ENCODE measurements at regions not wholly inside any gene's neighbourhood (a gene's known extent, or its start where the extent isn't known, plus 50 kb on each side); places are given as distances from the start of the nearest gene placed in this dataset.
"Not testable (repeated sequence)": the region's sequence is repeated elsewhere in the genome, so short reads cannot be mapped to it uniquely, and the experiment has no call there.

DNA sequence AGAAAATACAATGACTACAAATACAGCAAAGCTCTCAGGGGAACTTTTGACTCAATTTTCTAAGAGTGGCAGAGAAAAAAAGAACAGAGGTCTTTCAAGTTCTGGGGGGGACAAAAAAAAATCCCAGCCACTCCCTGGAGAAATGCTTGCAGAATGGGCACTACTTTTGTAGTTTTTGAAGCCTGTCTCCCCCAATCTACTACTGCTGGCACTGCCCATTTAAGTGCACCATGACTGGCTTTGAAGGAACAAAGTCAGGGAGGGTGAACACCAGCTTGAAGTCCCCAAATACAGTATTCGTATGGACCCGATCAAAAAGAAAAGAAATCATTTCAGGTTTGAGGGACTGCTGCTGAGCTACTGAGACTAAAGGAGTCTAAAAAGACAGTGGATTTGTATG, 1824.4 kb downstream of the ARAP2 start:
- TF ChIP-seq, protein P1, sequence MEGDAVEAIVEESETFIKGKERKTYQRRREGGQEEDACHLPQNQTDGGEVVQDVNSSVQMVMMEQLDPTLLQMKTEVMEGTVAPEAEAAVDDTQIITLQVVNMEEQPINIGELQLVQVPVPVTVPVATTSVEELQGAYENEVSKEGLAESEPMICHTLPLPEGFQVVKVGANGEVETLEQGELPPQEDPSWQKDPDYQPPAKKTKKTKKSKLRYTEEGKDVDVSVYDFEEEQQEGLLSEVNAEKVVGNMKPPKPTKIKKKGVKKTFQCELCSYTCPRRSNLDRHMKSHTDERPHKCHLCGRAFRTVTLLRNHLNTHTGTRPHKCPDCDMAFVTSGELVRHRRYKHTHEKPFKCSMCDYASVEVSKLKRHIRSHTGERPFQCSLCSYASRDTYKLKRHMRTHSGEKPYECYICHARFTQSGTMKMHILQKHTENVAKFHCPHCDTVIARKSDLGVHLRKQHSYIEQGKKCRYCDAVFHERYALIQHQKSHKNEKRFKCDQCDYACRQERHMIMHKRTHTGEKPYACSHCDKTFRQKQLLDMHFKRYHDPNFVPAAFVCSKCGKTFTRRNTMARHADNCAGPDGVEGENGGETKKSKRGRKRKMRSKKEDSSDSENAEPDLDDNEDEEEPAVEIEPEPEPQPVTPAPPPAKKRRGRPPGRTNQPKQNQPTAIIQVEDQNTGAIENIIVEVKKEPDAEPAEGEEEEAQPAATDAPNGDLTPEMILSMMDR (conservative IDR thresholded peaks at IDR 0.05; ENCODE audit: low read depth, low read length): no peak
- no peak overlapping the region for H3K4me3 ChIP-seq (ENCODE audit: low read depth, low read length)
- DNase-seq (ENCODE audit: low read depth): no peak

DNA sequence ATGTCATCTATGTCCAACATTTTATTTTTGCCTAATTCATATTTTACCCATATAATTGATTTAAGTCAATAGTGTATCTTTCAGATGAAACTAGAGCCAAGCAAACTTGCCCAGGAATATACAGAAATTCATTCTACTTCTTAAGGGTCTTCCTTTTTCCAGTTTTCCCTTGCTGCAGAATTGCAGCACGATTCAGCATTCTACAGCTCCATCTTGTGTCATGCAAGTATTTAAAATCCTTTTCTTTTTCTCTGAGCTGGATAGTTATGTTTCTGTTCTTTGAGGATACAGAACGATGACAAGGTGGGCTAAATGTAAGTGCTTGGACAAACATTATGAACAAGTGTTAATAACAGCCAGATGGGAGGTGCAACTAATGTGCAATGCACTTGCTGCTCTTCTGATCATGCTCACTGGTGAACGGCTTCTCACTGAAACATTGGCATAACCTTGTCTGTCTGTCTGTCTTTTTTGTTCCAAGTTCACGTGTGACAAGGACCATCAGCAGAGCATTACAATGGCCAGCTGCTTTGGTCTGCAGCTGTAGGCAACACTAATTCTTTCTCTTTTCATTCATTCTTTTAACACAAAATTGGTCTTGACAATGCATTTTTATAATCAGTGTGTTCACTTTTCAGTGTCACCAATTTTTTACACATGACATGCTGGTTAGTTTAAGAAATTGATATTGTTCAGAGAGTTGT, 1821.7 kb downstream of the ARAP2 start:
- H3K4me3 ChIP-seq (ENCODE audit: low read depth, low read length): no peak overlapping the region
- DNase-seq (ENCODE audit: low read depth): no peak
- TF ChIP-seq, protein P1 (conservative IDR thresholded peaks at IDR 0.05; ENCODE audit: low read depth, low read length): peak; percentile 20

DNA sequence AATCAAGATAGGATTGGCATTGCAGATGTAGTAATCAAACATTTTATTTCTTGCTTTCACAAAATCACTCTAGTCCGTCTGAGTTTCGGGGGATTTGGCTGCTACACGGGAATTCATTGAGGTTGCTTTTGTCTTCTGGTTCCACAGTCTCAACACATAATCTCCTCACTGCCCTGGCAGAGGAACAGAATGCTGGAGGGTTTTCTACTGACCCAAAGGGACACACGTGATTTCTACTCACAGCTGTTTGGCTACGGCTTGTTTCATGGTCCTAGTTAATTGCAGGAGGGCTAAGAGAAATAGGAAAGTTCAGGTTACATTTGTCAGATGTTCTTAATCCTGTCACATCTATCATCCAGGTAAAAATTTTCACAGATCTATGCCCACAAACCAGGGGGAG, 1811.6 kb downstream of the ARAP2 start:
- DNase-seq (ENCODE audit: low read depth): no peak
- TF ChIP-seq, protein P1 (conservative IDR thresholded peaks at IDR 0.05; ENCODE audit: low read depth, low read length): no peak
- no peak overlapping the region for H3K4me3 ChIP-seq (ENCODE audit: low read depth, low read length)

DNA sequence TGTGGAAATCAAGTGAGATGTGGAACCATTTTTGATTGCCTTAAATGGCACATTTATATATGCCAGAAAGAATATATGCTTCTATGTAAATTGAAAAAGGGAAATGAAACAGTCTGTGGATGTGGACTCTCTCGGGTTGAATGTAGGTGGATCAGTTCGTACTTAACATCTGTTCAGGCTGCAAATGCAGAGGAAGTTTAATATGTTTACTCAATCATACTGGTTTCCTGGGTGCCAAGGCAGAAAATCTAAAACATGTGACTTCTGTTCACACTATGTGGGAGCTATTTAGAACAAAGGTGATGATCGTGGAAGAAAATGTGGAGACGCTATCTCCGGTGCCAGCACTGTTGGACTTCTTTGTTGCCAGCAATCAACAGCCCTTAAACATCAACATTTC, 1809.9 kb downstream of the ARAP2 start:
- DNase-seq (ENCODE audit: low read depth); H3K4me3 ChIP-seq (ENCODE audit: low read depth, low read length): not testable (repeated sequence)

DNA sequence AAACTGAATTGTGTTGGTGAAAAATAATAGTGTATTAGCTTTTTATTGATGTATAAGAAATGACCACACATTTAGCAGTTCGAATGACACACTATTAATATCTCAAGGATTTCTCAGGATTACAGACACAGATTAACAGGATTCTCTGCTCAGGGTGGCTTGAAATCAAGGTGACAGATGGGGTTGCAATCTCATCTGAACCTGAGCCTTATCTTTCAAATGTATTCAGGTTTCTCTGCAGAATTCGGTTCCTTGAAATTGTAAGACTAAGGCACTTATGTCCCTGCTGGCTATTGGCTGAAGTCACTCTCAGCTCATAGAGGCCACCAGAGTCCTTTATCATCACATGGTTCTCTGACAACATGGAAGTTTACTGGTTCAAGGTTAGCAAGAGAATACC, 1780.1 kb downstream of the ARAP2 start:
- TF ChIP-seq, protein P1 (conservative IDR thresholded peaks at IDR 0.05; ENCODE audit: low read depth, low read length): no peak
- no peak overlapping the region for H3K4me3 ChIP-seq (ENCODE audit: low read depth, low read length)

DNA sequence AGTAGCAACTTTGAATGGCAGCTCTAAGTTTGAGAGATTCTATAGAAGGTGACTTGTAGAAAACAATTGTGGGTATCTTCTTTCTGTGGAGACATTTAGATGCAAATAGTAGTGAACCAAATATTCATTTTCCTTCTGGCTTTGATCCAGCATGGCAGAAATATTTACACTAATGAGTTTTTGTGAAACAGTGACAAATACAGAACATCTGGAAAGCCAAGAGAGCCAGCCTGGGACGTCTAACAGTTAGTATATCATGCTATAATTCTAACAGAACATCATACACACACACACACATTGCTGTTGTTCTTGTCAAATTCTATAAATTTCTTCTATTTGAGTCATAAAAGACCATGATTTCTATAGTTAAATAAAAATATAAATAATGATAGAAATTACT, 1777.9 kb downstream of the ARAP2 start:
- DNase-seq (ENCODE audit: low read depth): no peak
- TF ChIP-seq, protein P1 (conservative IDR thresholded peaks at IDR 0.05; ENCODE audit: low read depth, low read length): no peak

More for the DNA sequence above, 1780.1 kb downstream of the ARAP2 start:
- DNase-seq (ENCODE audit: low read depth): no peak

DNA sequence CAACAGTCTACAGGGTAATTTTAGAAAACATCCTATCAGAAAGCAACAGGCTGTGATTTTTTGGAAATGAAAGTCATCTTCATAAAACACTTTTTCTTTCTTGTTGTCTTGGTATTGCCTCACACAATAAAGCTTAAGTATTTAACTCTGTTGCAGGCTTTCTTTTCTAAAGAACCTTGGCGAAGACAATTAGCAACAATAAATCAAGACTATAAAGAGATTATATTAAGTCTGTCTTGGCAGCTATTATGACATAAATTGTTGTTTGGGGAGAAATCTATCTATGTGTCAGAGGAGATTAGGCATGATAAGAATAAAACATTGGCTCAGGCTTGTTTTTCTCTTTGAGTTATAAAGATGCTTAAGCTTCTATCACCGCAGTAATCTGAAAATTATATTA, 1774.8 kb downstream of the ARAP2 start:
- TF ChIP-seq, protein P1 (conservative IDR thresholded peaks at IDR 0.05; ENCODE audit: low read depth, low read length): no peak
- no peak overlapping the region for H3K4me3 ChIP-seq (ENCODE audit: low read depth, low read length)

More for the DNA sequence above, 1777.9 kb downstream of the ARAP2 start:
- H3K4me3 ChIP-seq (ENCODE audit: low read depth, low read length): no peak overlapping the region

More for the DNA sequence above, 1774.8 kb downstream of the ARAP2 start:
- DNase-seq (ENCODE audit: low read depth): no peak
